ENCODE measurements at regions not wholly inside any gene's neighbourhood (a gene's known extent, or its start where the extent isn't known, plus 50 kb on each side); places are given as distances from the start of the nearest gene placed in this dataset.

GRCh38 chr14:42929806-42930480, 1323.3 kb downstream of the LRFN5 start:
- Histone ChIP-seq H3K27ac (no peak overlapping the region), H3K4me3 (peak overlapping the region in 1 of 4 donors; percentile 18), H3K4me1 (no peaks in the 10 kb centered on the region), H3K27me3 (no peaks in the 10 kb centered on the region), H3K9me3 (no peaks in the 10 kb centered on the region), H3K36me3 (no peaks in the 10 kb centered on the region)
- ATAC-seq, result no peak
- intact Hi-C loops (cut with DNase I; ENCODE audit: low total_unique reads), result no loop called here
- in situ Hi-C loops (cut with MboI; ENCODE audit: low sequenced_read_pairs in 4 of 4), result no loop called here
- peak in 1 of 2 donors; percentile 22 for DNase-seq
- TF ChIP-seq POLR2A (IDR thresholded peaks at IDR 0.05) (no peak), CTCF (IDR thresholded peaks at IDR 0.05 in 4 of 5, conservative IDR thresholded peaks at IDR 0.05 in 1 of 5) (no peak)

GRCh38 chr14:42927313-42927712, 1320.6 kb downstream of the LRFN5 start:
- H3K9me3 ChIP-seq, result no peaks in the 10 kb centered on the region
- H3K4me1 ChIP-seq, result no peaks in the 10 kb centered on the region
- no peak for ATAC-seq
- DNase-seq, result no peak
- H3K36me3 ChIP-seq, result no peaks in the 10 kb centered on the region
- H3K27ac ChIP-seq, result no peak overlapping the region
- in situ Hi-C loops (cut with MboI; ENCODE audit: low sequenced_read_pairs in 4 of 4), result no loop called here
- no peak for TF ChIP-seq CTCF (IDR thresholded peaks at IDR 0.05 in 4 of 5, conservative IDR thresholded peaks at IDR 0.05 in 1 of 5)
- intact Hi-C loops (cut with DNase I; ENCODE audit: low total_unique reads), result no loop called here
- H3K27me3 ChIP-seq, result no peaks in the 10 kb centered on the region
- H3K4me3 ChIP-seq, result no peak overlapping the region

- Histone ChIP-seq H3K4me3 (no peak overlapping the region), H3K9me3 (no peaks in the 10 kb centered on the region), H3K36me3 (no peaks in the 10 kb centered on the region), H3K27ac (no peak overlapping the region), H3K27me3 (no peaks in the 10 kb centered on the region), H3K4me1 (no peaks in the 10 kb centered on the region)
- ATAC-seq (no peak), DNase-seq (no peak)
- in situ Hi-C loops (cut with MboI; ENCODE audit: low sequenced_read_pairs in 4 of 4), result no loop called here
- TF ChIP-seq CTCF (IDR thresholded peaks at IDR 0.05 in 4 of 5, conservative IDR thresholded peaks at IDR 0.05 in 1 of 5) (no peak), POLR2A (IDR thresholded peaks at IDR 0.05) (no peak)
- intact Hi-C loops (cut with DNase I; ENCODE audit: low total_unique reads), result no loop called here
These were observed 1315.2 kb downstream of the LRFN5 start for GRCh38 chr14:42921901-42922300.

- DNase-seq, result no peak
- no peaks in the 10 kb centered on the region for H3K36me3 ChIP-seq
- intact Hi-C loops (cut with DNase I; ENCODE audit: low total_unique reads), result no loop called here
- no peaks in the 10 kb centered on the region for H3K4me1 ChIP-seq
- no peak overlapping the region for H3K27ac ChIP-seq
- no peaks in the 10 kb centered on the region for H3K9me3 ChIP-seq
- no peaks in the 10 kb centered on the region for H3K27me3 ChIP-seq
- in situ Hi-C loops (cut with MboI; ENCODE audit: low sequenced_read_pairs in 4 of 4), result no loop called here
- no peak overlapping the region for H3K4me3 ChIP-seq
- no peak for ATAC-seq
- TF ChIP-seq CTCF (IDR thresholded peaks at IDR 0.05 in 4 of 5, conservative IDR thresholded peaks at IDR 0.05 in 1 of 5), result no peak
- TF ChIP-seq POLR2A (IDR thresholded peaks at IDR 0.05), result no peak
These were observed 1311.9 kb downstream of the LRFN5 start for GRCh38 chr14:42918615-42919014.

- H3K36me3 ChIP-seq, result no peaks in the 10 kb centered on the region
- no peak overlapping the region for H3K27ac ChIP-seq
- no peak for ATAC-seq
- H3K4me1 ChIP-seq, result no peaks in the 10 kb centered on the region
- in situ Hi-C loops (cut with MboI; ENCODE audit: low sequenced_read_pairs in 4 of 4), result no loop called here
- TF ChIP-seq POLR2A (IDR thresholded peaks at IDR 0.05), result no peak
- no peak for TF ChIP-seq CTCF (IDR thresholded peaks at IDR 0.05 in 4 of 5, conservative IDR thresholded peaks at IDR 0.05 in 1 of 5)
- intact Hi-C loops (cut with DNase I; ENCODE audit: low total_unique reads), result no loop called here
- H3K4me3 ChIP-seq, result no peak overlapping the region
- H3K27me3 ChIP-seq, result no peaks in the 10 kb centered on the region
- H3K9me3 ChIP-seq, result no peaks in the 10 kb centered on the region
- no peak for DNase-seq
These were observed 1305.0 kb downstream of the LRFN5 start for GRCh38 chr14:42911642-42912041.

Data from gastrocnemius medialis (tissue), 4 donors.